ENCODE measurements at regions not wholly inside any gene's neighbourhood (a gene's known extent, or its start where the extent isn't known, plus 50 kb on each side); places are given as distances from the start of the nearest gene placed in this dataset.
A peak's percentile ranks its signal among the peaks of the same experiment; 100 is the strongest.

GRCh38 chr17:83201206-83202001 lies 122.0 kb downstream of the METRNL start:
- H3K14ac ChIP-seq (ENCODE audit: low read length), result no peak overlapping the region
- no peak overlapping the region for H4K8ac ChIP-seq (ENCODE audit: low read depth, low read length)
- H3K4me2 ChIP-seq (ENCODE audit: insufficient read depth, low read length, poor library complexity, severe bottlenecking), result no peak overlapping the region
- H3K36me3 ChIP-seq (replicated peaks in 1 of 2; ENCODE audit: control insufficient read depth in 2 of 2, insufficient read depth in 2 of 2, low read length in 2 of 2), result no peaks in the 10 kb centered on the region
- no peak overlapping the region for H3K23ac ChIP-seq (ENCODE audit: low read depth, low read length, poor library complexity)
- H2BK5ac ChIP-seq (ENCODE audit: low read length), result no peak overlapping the region
- no peak overlapping the region for H4K91ac ChIP-seq (ENCODE audit: low read depth, low read length, poor library complexity)
- H3K9me3 ChIP-seq (replicated peaks in 1 of 2; ENCODE audit: control insufficient read depth in 2 of 2, insufficient read depth in 1 of 2, low read depth in 1 of 2, low read length in 2 of 2), result peaks cover 12 to 40% of the 10 kb centered on the region in 2 donors
- H3K4me1 ChIP-seq (ENCODE audit: control insufficient read depth in 2 of 2, insufficient read depth in 1 of 2, low read depth in 1 of 2, low read length in 2 of 2), result no peaks in the 10 kb centered on the region
- H3K27me3 ChIP-seq (ENCODE audit: control insufficient read depth in 3 of 3, insufficient read depth in 3 of 3, low read depth in 1 of 3, low read length in 3 of 3), result peaks cover 0 to 2% (median 0%) of the 10 kb centered on the region in 3 experiments
- H2AK5ac ChIP-seq (ENCODE audit: low read depth, low read length), result no peak overlapping the region
- no peak for DNase-seq (ENCODE audit: low spot score)
- no peak overlapping the region for H3K9ac ChIP-seq (ENCODE audit: low read depth, low read length, poor library complexity)
- no peak overlapping the region for H2BK12ac ChIP-seq (ENCODE audit: low read length)
- no peak overlapping the region for H3K18ac ChIP-seq (ENCODE audit: low read length)
- no peak overlapping the region for H2AFZ ChIP-seq (ENCODE audit: low read length)
- no peak overlapping the region for H2BK120ac ChIP-seq (ENCODE audit: low read depth, low read length)
- peaks cover 2% of the 10 kb centered on the region for H3K79me1 ChIP-seq (ENCODE audit: low read depth, low read length)
- no peak overlapping the region for H3K27ac ChIP-seq (replicated peaks; ENCODE audit: low read length)
- H3K4me3 ChIP-seq (ENCODE audit: low read length in 2 of 2), result peak overlapping the region in 1 of 2 donors; percentile 37
- no CpG with 5 or more reads among the region's 9 CpGs for WGBS, 2 donors (ENCODE audit: extremely low coverage in 2 of 2, insufficient read length in 2 of 2, insufficient replicate concordance in 1 of 2)
- no peak overlapping the region for H2BK15ac ChIP-seq (ENCODE audit: low read length)
- H3K4ac ChIP-seq (ENCODE audit: low read length), result no peak overlapping the region

GRCh38 chr17:83202002-83203000 lies 122.9 kb downstream of the METRNL start:
- H3K36me3 ChIP-seq (replicated peaks in 1 of 2; ENCODE audit: control insufficient read depth in 2 of 2, insufficient read depth in 2 of 2, low read length in 2 of 2), result no peaks in the 10 kb centered on the region
- no peak overlapping the region for H3K23ac ChIP-seq (ENCODE audit: low read depth, low read length, poor library complexity)
- no peak overlapping the region for H2BK15ac ChIP-seq (ENCODE audit: low read length)
- H3K79me1 ChIP-seq (ENCODE audit: low read depth, low read length), result peaks cover 2% of the 10 kb centered on the region
- H3K4me1 ChIP-seq (ENCODE audit: control insufficient read depth in 2 of 2, insufficient read depth in 1 of 2, low read depth in 1 of 2, low read length in 2 of 2), result no peaks in the 10 kb centered on the region
- H3K18ac ChIP-seq (ENCODE audit: low read length), result no peak overlapping the region
- no peak overlapping the region for H3K4ac ChIP-seq (ENCODE audit: low read length)
- no peak overlapping the region for H3K9ac ChIP-seq (ENCODE audit: low read depth, low read length, poor library complexity)
- DNase-seq (ENCODE audit: low spot score), result no peak
- H2AK5ac ChIP-seq (ENCODE audit: low read depth, low read length), result no peak overlapping the region
- no CpG with 5 or more reads among the region's 13 CpGs for WGBS, 2 donors (ENCODE audit: extremely low coverage in 2 of 2, insufficient read length in 2 of 2, insufficient replicate concordance in 1 of 2)
- no peak overlapping the region for H3K27ac ChIP-seq (replicated peaks; ENCODE audit: low read length)
- H3K27me3 ChIP-seq (ENCODE audit: control insufficient read depth in 3 of 3, insufficient read depth in 3 of 3, low read depth in 1 of 3, low read length in 3 of 3), result peaks cover 0 to 2% (median 0%) of the 10 kb centered on the region in 3 experiments
- H4K91ac ChIP-seq (ENCODE audit: low read depth, low read length, poor library complexity), result no peak overlapping the region
- H2AFZ ChIP-seq (ENCODE audit: low read length), result no peak overlapping the region
- H3K4me3 ChIP-seq (ENCODE audit: low read length in 2 of 2), result no peak overlapping the region
- no peak overlapping the region for H2BK12ac ChIP-seq (ENCODE audit: low read length)
- no peak overlapping the region for H2BK120ac ChIP-seq (ENCODE audit: low read depth, low read length)
- H3K9me3 ChIP-seq (replicated peaks in 1 of 2; ENCODE audit: control insufficient read depth in 2 of 2, insufficient read depth in 1 of 2, low read depth in 1 of 2, low read length in 2 of 2), result peaks cover 12 to 38% of the 10 kb centered on the region in 2 donors
- H2BK5ac ChIP-seq (ENCODE audit: low read length), result no peak overlapping the region
- no peak overlapping the region for H3K14ac ChIP-seq (ENCODE audit: low read length)
- H4K8ac ChIP-seq (ENCODE audit: low read depth, low read length), result peak overlapping the region; percentile 65
- no peak overlapping the region for H3K4me2 ChIP-seq (ENCODE audit: insufficient read depth, low read length, poor library complexity, severe bottlenecking)

GRCh38 chr17:83203073-83203471 lies 123.7 kb downstream of the METRNL start:
- no peak overlapping the region for H2BK12ac ChIP-seq (ENCODE audit: low read length)
- H3K23ac ChIP-seq (ENCODE audit: low read depth, low read length, poor library complexity), result no peak overlapping the region
- H2AFZ ChIP-seq (ENCODE audit: low read length), result no peak overlapping the region
- H3K27me3 ChIP-seq (ENCODE audit: control insufficient read depth in 3 of 3, insufficient read depth in 3 of 3, low read depth in 1 of 3, low read length in 3 of 3), result peaks cover 0 to 2% (median 0%) of the 10 kb centered on the region in 3 experiments
- H3K79me1 ChIP-seq (ENCODE audit: low read depth, low read length), result peaks cover 2% of the 10 kb centered on the region
- H3K9ac ChIP-seq (ENCODE audit: low read depth, low read length, poor library complexity), result no peak overlapping the region
- no peak overlapping the region for H2BK5ac ChIP-seq (ENCODE audit: low read length)
- H3K4me1 ChIP-seq (ENCODE audit: control insufficient read depth in 2 of 2, insufficient read depth in 1 of 2, low read depth in 1 of 2, low read length in 2 of 2), result no peaks in the 10 kb centered on the region
- no peak overlapping the region for H3K14ac ChIP-seq (ENCODE audit: low read length)
- DNase-seq (ENCODE audit: low spot score), result no peak
- H3K9me3 ChIP-seq (replicated peaks in 1 of 2; ENCODE audit: control insufficient read depth in 2 of 2, insufficient read depth in 1 of 2, low read depth in 1 of 2, low read length in 2 of 2), result peaks cover 12 to 34% of the 10 kb centered on the region in 2 donors
- H3K4me2 ChIP-seq (ENCODE audit: insufficient read depth, low read length, poor library complexity, severe bottlenecking), result no peak overlapping the region
- H2AK5ac ChIP-seq (ENCODE audit: low read depth, low read length), result no peak overlapping the region
- H3K4me3 ChIP-seq (ENCODE audit: low read length in 2 of 2), result peak overlapping the region in 1 of 2 donors; percentile 41
- peak overlapping the region; percentile 65 for H4K8ac ChIP-seq (ENCODE audit: low read depth, low read length)
- WGBS, 2 donors (ENCODE audit: extremely low coverage in 2 of 2, insufficient read length in 2 of 2, insufficient replicate concordance in 1 of 2), result no CpG with 5 or more reads among the region's 9 CpGs
- no peak overlapping the region for H3K4ac ChIP-seq (ENCODE audit: low read length)
- no peak overlapping the region for H2BK15ac ChIP-seq (ENCODE audit: low read length)
- no peak overlapping the region for H3K18ac ChIP-seq (ENCODE audit: low read length)
- H4K91ac ChIP-seq (ENCODE audit: low read depth, low read length, poor library complexity), result no peak overlapping the region
- H3K36me3 ChIP-seq (replicated peaks in 1 of 2; ENCODE audit: control insufficient read depth in 2 of 2, insufficient read depth in 2 of 2, low read length in 2 of 2), result no peaks in the 10 kb centered on the region
- no peak overlapping the region for H2BK120ac ChIP-seq (ENCODE audit: low read depth, low read length)
- no peak overlapping the region for H3K27ac ChIP-seq (replicated peaks; ENCODE audit: low read length)

Data from neuronal stem cell (in vitro differentiated cells).